Non-pigmented ciliary epithelial cell (primary cell): ENCODE measurements at regions not wholly inside any gene's neighbourhood (a gene's known extent, or its start where the extent isn't known, plus 50 kb on each side); places are given as distances from the start of the nearest gene placed in this dataset.

Experiments used
- DNase-seq: peaks from one replicate; pipeline ENCODE4 v3.0.0-alpha.2; 2010; ENCODE audit warnings: low read depth

GRCh38 chr4:180727478-180727877 is 1515.7 kb upstream of the TENM3 start:
- no peak for DNase-seq

- DNase-seq, result no peak
Measured at GRCh38 chr4:180734753-180735432, 1508.3 kb upstream of the TENM3 start.

- DNase-seq, result no peak
Measured at GRCh38 chr4:180741703-180742102, 1501.5 kb upstream of the TENM3 start.

GRCh38 chr4:180745019-180745418 is 1498.2 kb upstream of the TENM3 start:
- DNase-seq, result no peak

- DNase-seq, result peak; percentile 79
Measured at GRCh38 chr4:180751009-180751408, 1492.2 kb upstream of the TENM3 start.

- DNase-seq, result no peak
Measured at GRCh38 chr4:180757927-180758326, 1485.3 kb upstream of the TENM3 start.

GRCh38 chr4:180766045-180766444 is 1477.2 kb upstream of the TENM3 start:
- no peak for DNase-seq

GRCh38 chr4:180766944-180767729 is 1476.1 kb upstream of the TENM3 start:
- DNase-seq, result no peak

- no peak for DNase-seq
Measured at GRCh38 chr4:180768610-180769009, 1474.6 kb upstream of the TENM3 start.

- DNase-seq, result no peak
Measured at GRCh38 chr4:180769791-180770190, 1473.4 kb upstream of the TENM3 start.

GRCh38 chr4:180770265-180770664 is 1472.9 kb upstream of the TENM3 start:
- no peak for DNase-seq

GRCh38 chr4:180784940-180785339 is 1458.3 kb upstream of the TENM3 start:
- DNase-seq, result no peak

GRCh38 chr4:180788729-180789128 is 1454.5 kb upstream of the TENM3 start:
- DNase-seq, result no peak

- DNase-seq, result no peak
Measured at GRCh38 chr4:180789929-180790328, 1453.3 kb upstream of the TENM3 start.

- DNase-seq, result no peak
Measured at GRCh38 chr4:180790471-180790870, 1452.7 kb upstream of the TENM3 start.

GRCh38 chr4:180792541-180792940 is 1450.7 kb upstream of the TENM3 start:
- DNase-seq, result no peak

- DNase-seq, result no peak
Measured at GRCh38 chr4:180794333-180794732, 1448.9 kb upstream of the TENM3 start.

- no peak for DNase-seq
Measured at GRCh38 chr4:180798036-180798577, 1445.1 kb upstream of the TENM3 start.

GRCh38 chr4:180799798-180800197 is 1443.4 kb upstream of the TENM3 start:
- no peak for DNase-seq

GRCh38 chr4:180805101-180805500 is 1438.1 kb upstream of the TENM3 start:
- DNase-seq, result no peak

GRCh38 chr4:180808862-180809261 is 1434.3 kb upstream of the TENM3 start:
- DNase-seq, result no peak

GRCh38 chr4:180809439-180809838 is 1433.8 kb upstream of the TENM3 start:
- DNase-seq, result peak; percentile 32

GRCh38 chr4:180810581-180810980 is 1432.6 kb upstream of the TENM3 start:
- DNase-seq, result no peak
